ENCODE measurements at regions not wholly inside any gene's neighbourhood (a gene's known extent, or its start where the extent isn't known, plus 50 kb on each side); places are given as distances from the start of the nearest gene placed in this dataset.
"Not testable (repeated sequence)": the region's sequence is repeated elsewhere in the genome, so short reads cannot be mapped to it uniquely, and the experiment has no call there.

GRCh38 chr12:71265731-71266130 is 107.9 kb upstream of the TSPAN8 start:
- TF ChIP-seq CTCF, POLR2A (IDR thresholded peaks at IDR 0.05): not testable (repeated sequence)

Measured in Peyer's patch (tissue), 4 donors.